ENCODE measurements at regions not wholly inside any gene's neighbourhood (a gene's known extent, or its start where the extent isn't known, plus 50 kb on each side); places are given as distances from the start of the nearest gene placed in this dataset.

DNA sequence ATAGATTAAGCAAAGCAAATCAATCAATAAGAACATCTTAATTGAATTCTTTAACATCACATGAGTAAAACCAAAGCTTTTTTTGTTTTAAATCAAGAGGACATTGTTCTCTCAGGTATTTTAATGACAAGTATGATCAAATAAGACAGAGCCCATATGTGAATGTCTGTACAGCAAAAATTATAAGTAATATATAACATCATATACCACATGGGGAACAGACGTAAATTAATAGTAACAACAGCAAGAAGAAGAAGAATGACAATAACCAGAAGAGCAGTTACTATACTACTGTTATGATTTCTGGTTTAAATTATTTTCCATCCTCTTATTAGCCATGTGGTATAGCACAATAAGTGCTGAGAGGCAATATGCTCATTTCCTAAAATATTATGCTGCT, 335.5 kb downstream of the ADAMTS20 start:
- no peak for TF ChIP-seq POLR2A (IDR thresholded peaks at IDR 0.05)
- TF ChIP-seq EP300 (IDR thresholded peaks at IDR 0.05): no peak
- no peak for TF ChIP-seq CTCF (IDR thresholded peaks at IDR 0.05)
